A204.1 (cell line): ENCODE measurements at regions not wholly inside any gene's neighbourhood (a gene's known extent, or its start where the extent isn't known, plus 50 kb on each side); places are given as distances from the start of the nearest gene placed in this dataset.

ENCODE experiments used
- FAIRE-seq: peaks from 2 replicates; lab custom pipeline; 2012; peaks lifted over from hg19 to GRCh38; lab: Jason Lieb, UNC

DNA sequence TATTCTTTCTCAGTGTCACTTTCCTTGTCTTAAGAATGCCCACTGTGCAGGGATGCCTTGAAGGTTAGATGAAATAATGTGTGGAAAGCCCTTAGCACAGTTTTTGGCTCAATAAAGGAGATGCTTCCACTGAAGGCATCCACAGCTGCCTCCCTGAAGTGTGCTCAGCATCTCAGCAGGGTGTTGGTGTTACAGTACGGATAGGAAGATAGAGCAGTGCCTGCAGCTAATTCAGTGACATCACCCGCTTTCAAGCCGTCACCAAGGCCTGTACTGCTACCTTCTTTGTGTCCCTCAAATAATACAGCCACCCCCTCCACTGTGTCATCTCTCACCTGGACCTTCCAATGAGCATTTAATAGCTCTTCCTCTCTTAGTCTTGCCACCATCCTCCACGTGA is 59.0 kb downstream of the NDUFS5 start:
- FAIRE-seq: no peak

DNA sequence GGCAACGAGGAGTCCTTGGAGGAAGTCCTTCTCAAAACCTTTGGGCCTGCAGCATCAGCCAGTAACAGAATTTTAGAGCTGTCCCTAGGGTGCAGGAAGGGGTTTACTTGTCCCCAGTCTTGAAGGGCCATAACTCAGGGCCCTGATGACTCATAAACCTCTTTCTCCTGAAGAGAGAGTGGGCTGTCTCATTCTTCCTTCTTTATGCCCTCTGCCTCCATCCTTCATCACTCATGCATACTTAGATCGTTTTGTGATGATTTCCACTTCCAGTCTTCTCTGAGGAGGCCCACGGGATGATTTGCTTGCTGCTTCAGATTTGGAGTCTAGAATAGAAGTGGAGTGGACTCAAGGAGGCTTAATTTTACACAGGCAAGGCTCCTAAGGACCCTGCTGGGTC is 60.2 kb downstream of the NDUFS5 start:
- FAIRE-seq: no peak

DNA sequence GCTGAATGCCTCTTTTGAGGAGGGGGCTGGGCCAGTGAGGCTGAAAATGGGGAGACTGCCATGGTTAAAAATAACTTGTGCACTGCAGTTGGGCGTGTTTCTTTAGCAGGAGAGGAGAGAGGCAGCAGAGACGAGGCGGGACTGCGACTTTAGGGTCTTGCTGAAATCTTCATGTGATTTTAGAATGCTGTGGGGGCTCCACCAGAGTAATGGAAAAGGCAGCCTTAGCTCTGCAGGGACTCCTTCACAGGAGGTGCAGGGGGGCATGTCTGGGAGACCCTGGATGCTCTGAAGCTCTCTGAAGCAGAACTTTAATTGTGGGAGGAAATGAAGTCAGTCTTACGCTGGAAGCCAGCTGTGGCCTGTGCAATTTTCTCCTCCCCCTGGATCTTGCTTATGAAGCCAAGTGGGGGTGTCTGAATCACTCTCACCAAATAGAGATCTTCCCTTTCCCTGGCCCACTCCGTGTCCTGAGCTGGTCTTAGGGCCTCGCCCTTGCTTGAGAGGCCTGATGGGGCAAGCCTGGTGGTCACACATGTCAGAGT is 60.8 kb downstream of the NDUFS5 start:
- FAIRE-seq: no peak

DNA sequence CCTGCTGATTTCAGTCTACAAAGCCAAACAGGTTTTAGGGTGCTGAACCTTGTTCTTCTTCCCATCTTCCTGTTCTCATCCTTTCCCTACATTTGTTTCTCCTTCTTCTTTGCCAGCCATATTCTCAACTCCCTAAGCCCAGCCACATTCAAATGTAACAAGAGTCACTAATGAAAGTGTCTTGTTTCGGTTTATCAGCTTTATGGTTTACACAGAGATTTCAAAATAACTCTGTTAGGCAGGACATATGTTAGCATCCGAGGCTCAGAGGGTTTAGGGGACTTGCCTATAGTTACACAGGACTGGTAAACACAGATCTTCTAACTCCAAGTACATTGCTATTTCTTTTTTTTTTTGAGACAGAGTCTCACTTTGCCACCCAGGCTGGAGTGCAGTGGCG is 61.3 kb downstream of the NDUFS5 start:
- FAIRE-seq: no peak

DNA sequence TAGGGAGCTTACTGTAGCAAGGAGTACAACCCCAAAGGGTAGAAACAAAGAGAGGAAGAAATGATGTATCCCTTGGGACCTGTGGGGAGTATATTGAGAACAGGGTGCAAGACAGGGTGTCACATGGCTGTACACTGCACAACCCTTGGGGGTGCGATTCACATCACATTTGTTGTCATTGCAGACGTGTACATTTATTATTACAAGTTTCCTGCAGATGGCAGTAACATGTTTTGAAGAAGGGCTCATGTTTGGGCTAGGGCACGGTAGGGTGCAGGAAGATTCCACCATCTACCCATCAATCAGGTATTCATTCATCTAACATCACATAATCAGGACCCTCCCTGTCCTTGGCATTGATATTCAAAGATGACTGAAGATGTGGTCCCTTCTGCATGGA is 62.5 kb downstream of the NDUFS5 start:
- FAIRE-seq: no peak

DNA sequence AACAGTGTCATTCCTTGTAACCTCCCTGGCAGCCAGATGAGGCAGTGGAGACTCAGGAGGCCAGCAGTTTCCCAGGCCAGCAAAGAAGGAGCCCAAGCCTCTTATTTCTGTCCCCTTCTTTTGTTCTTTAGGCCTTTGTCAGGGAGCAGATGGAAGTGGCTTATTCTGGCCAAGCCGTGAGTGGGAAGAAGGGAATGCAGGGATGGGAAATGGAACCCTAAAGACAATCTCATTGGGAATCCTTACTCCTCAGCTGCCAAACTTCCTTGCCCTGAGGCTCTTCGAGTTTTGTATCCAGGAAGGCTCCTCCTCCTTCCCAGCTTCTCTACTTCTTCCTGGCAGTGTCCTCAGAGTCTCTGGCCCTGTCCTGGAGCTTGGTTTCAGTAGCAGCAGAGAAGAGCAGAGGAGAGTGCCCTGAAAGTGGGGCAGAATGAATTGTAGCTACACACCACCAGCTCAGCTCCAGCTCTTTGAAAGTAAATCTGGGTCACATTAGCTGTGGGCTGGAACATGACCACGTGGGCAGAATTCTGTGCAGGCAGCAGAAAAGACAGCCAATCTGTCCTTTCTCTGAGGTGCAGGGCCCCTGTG is 63.9 kb downstream of the NDUFS5 start:
- FAIRE-seq: no peak

DNA sequence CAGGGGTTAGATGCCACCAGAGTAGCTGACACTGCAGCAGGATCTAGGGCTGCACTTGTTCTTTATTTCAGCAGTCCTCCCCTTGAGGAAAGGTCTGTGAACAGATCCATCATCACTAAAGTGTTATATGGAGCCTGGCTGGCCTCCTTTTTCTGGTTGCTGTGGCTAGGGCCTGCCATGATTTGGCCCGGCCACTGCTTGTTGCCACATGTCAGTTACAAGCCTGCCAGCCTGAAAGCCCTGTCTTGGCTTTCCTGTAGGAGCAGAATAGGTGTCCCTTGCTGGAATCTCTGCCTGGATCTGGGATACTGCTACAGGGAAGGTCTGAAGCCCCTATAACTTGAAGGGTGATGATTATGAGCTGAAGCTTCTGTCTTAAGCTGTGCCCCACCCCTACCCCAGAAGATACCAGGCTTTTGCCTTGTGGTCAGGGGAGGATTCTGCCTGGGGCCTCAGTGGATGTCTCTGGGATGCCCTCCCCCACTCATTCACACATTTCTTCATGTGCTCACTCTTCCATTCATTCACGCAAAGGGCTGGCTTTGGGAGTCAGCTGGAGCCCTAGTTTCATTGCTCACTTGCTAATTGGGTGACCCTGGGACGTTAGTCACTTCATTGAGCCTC is 64.7 kb downstream of the NDUFS5 start:
- no peak for FAIRE-seq

DNA sequence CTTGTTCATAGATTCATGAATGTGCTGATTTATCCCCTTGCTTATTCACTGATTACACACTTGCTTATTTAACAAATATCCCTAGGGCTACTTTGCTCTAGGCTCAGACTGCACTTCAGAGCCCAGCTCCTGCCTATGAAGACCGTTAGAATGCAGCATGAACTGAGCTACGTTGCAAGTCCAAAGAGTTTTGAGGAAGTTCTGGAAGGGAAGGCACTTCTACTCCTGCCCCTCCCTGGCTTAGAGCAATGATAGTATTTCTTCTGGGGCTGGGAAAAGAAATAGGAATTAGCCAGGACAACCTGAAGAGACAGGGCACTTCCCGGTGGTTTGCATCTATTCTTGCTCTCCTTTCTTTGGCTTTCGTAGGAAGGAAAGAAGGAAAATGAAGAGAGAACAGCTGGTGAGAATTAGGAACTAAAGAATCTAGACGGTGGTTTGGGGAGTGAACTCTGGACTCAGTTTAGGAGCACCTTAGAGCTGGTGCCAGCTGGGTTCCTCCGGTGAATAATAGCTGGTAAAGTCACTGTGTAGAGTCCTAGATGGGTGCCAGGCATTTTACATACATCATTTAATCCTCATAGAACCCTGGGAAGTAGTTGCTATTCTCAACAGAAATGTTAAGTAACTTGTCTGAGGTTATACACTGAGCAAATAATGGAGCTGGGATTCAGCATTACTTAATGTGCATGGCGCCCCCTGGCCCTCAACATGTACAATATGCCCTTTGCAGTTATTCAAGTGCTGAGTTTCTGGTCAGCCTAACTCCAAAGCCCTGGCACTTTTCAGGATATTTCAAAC is 65.9 kb downstream of the NDUFS5 start:
- FAIRE-seq: peak; percentile 89

DNA sequence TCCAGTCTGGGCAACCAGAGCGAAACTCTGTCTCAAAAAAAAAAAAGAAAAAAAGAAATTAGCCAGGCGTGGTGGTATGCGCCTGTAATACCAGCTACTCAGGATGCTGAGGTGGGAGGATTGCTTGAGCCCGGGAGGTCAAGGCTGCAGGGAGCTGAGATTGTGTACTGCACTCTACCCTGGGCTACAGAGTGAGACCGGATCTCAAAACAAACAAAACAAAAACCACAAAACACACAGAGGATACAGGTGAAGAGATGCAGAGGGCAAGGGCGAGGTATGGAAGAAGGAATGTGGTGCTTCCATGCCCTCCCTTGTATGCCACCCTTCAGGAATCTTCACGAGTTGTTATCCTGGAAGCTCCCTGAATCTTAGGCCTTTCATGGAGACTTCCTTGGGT is 68.5 kb downstream of the NDUFS5 start:
- no peak for FAIRE-seq

DNA sequence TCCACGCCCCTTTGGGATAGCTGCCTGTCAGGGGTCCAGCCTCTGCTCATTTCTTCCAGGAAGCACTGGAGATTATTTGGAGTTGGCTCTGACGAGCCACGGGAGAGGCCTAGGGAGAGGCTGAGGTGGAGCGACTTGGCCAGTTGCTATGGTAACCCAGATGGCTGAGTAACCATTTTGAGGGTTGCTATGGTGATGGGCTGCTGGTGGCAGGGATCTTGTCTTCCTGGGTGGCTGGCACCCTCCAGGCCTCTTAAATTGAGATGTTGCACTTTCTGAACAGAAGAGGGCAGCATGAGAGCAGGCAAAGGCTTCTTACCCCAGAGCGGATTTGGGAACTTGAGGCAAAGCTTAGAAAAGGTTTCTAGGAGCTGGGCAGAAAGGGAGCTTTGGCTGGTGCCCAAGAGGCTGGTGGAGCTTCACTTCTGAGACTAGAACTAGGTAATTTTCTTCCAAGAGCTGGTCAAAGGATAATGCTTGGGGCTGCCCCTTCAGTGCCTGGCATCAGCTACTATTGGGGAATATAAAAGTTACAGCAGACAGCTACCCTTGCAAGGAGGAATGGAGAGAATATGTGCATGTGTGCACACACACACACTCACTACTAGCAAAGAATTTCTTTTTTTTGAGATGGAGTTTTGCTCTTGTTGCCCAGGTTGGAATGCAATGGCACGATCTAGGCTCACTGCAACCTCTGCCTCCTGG is 72.5 kb downstream of the NDUFS5 start:
- FAIRE-seq: peak; percentile 9

DNA sequence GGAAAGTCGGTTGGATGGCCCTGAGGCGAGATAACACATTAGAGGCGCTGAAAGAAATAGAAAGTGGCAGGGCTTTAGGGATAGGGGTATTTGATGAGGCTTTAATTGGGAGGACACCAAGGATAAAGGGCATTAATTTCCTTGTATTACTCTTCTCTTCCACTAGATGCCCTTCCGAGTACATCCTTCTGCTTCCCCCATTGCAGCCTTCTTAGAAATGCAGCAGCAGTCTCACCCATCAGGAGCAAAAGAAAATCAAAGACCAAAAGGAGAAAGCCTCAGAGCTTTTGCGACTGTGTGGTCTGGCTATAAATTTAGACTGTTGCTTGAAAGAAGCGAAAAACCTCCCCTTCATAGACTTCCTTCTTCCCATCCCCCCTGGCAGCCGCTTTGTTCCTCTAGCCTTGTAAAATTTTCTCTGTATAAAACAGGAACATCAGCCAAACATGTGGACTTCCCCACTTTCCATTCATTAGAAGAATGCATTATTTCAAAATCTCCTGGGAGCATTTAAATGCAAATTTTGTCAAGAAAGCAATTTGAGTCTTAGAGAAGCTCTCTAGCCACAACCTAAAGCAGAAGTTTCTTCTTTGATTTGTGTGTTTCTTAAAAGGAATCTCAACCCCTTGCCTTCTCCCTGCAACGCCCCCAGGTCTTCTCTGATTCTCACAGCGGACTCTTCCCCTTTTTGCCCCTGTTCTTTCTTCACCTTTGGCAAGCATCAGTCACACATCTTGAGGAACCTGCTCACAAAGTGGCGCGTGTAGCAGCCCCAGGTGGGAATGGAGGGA is 76.6 kb downstream of the NDUFS5 start:
- FAIRE-seq: peak; percentile 32

DNA sequence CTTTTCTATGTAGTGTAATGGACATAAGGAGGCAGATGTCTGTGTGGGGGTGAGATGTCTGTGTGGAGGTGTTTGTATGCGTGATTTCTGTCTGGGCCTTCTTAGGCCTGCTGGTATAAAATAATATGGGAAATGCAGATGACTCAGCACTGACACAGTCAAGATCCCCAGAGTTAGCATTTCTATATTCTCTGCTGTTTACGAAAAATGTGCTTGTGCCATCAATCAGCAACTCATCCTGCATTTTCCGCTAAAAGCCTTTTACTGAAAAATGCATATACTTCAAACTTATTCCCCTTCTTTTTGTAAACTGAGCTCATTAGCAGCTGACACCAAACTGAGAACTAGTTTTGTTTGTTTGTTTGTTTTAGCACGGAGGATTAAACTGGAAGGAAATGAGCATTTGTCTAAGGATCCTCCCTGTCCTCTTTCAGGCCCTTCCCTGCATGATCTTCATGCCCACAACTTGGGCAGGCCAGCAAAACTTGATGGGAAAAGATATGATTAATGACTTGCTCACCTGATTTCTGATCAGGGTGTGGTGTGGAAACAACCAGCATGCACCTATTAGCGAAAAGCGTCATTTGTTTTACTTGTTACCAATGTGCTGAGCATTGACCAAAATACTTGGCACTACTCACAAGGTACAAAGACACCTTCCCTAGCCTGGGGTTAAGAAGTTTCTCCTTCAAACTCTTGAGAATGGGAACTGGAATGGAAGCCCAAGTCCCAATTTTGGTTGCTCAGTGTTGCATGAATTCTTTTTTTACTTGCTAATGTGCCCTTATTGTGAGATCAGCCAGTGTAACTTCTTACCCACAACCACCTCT is 77.4 kb downstream of the NDUFS5 start:
- FAIRE-seq: no peak

DNA sequence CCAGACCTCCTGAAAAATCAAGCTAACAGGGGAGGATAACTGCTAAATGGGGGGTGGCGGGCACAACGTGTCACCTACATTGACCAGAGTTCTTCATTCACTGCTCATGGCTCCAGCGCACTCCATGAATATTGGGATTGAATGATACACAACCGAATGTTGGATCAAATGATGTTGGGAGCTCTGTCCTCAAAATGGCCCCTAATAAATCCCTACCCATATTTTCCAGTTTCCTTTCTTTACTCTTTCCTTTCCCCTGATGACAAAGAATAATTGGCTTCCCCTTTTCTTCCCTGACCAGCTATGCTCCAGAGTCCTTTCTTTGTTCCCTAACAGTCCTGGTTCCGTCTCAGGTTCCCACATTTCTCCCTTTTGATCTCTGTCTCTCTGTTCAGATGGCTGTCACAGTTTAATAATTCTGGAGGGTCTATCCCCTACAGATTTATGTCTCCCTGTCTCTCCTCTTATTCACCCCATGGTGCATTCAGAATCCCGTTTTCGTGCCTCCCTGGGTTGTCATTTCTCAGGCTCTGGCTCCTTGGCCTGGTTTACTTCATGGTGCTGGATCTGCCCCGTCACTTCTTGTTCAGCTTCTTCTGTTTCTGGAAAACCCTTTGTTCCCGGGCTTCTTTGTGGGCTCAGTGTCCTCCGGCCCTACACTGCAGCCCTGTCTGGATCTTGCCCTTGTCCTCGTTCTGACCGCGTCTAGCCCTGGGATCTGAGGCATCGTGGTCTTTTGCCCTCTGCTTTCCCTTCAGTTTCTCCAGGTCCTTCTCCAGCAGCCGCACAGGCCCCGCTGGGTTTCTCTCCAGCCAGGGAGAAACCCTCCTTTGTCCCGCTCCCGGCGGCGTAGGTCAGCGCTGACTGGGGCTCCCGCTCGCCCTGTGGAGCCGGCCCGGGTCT is 78.3 kb downstream of the NDUFS5 start:
- no peak for FAIRE-seq

DNA sequence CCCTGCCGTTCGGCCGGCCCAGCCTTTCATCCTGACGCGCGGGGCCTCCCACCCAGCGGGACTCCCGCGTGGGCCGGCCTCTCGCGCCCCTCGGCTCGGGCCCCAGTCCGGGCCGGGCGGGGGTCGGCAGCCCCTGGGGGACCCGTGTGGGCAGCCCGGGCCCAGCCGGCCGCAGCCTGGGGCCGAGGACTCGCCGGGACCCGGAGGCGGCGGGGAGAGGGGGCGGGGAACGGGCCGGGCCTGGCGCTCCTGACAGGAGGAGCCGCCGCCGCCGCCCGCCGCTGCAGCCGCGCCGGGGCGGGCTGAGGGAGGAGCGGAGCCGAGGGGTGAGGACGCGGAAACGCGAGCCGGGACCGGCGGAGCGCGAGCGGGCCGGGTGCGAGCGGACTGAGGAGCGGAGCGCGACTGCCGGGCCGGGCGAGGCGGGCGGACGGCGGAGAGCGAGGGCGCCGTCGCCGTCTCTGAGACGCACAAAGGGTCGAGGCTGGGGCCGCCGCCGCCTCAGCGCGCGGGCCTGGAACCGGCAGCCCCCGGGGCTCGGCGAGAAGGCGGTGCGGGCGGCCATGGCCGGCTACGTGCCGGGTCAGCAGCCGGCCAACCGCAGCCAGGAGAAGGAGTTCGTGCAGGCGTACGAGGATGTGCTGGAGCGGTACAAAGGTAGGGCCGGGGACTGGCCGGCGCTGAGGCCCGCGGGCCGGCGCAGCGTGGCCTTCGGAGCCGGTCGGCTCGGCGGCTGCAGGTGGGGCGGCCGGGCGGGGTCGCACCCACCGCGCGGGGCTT is 79.1 kb downstream of the NDUFS5 start:
- no peak for FAIRE-seq

DNA sequence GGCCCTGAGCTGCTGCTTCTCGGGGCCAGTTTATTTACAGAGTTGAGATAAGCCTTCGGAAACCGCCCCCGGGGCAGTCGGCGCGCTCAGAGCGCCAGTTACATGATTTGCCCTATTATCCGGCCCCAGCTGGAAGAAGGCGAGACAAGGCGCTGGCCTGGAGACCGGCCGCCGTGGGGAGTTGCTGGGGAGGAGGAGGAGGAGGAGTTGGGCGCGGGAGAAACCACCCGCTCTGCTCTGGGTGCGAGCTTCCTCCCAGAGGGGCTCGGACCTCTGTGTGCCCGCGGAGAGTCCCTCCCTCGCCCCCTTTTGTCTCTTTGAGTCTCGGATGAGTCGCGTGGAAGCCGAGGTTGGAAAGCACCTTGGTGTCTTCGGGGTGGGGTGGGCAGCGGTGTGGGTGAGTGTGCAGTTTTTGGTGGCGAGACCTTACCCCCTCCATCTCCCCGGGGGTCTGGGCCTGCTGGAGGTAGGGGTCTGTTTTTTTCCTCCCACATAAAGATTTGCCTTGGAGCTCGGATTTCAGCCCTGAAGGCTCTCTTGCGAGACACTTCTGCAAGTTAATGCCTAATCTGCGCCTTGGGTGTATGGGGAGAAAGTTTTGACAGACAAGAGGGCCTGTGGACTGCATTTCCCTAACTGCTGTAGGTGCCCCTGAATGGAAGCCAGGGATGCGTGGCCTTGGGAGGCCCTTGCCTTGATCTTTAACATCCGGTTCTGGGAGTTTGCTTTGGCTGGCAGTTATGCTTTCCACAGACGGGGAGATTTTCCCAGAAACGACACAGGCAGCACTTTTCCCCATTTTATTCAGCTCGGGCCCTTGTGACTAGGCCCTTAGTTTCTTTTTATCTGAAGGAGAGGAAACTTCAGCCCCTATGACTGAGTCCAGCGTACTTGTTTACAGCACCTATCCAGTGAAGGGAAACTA is 80.0 kb downstream of the NDUFS5 start:
- no peak for FAIRE-seq

DNA sequence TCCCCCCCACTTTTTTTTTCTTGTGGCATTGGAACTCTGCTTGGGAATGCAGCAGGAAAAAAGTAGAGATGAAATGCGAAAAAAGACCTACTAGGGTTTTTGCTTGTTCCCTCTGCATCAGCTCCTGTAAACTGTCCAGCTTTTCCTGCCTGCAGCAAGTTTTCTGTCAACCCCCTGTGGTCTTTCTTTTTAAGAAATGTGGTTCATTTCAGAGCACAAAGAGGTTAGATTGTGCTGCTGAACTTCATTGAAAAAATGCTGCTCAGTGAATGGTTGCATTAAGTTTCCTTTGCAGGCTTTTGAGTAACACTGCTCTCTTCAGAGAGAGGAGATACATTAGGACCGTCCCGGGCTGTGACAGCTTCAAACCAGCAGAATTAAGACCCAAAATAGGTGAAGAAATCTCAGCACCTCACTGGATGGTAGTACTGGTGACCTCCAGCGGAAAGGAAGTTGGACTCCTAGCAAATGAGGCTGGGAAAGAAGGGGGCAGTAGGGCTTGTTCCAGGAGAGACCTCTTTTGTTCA is 80.7 kb downstream of the NDUFS5 start:
- no peak for FAIRE-seq

DNA sequence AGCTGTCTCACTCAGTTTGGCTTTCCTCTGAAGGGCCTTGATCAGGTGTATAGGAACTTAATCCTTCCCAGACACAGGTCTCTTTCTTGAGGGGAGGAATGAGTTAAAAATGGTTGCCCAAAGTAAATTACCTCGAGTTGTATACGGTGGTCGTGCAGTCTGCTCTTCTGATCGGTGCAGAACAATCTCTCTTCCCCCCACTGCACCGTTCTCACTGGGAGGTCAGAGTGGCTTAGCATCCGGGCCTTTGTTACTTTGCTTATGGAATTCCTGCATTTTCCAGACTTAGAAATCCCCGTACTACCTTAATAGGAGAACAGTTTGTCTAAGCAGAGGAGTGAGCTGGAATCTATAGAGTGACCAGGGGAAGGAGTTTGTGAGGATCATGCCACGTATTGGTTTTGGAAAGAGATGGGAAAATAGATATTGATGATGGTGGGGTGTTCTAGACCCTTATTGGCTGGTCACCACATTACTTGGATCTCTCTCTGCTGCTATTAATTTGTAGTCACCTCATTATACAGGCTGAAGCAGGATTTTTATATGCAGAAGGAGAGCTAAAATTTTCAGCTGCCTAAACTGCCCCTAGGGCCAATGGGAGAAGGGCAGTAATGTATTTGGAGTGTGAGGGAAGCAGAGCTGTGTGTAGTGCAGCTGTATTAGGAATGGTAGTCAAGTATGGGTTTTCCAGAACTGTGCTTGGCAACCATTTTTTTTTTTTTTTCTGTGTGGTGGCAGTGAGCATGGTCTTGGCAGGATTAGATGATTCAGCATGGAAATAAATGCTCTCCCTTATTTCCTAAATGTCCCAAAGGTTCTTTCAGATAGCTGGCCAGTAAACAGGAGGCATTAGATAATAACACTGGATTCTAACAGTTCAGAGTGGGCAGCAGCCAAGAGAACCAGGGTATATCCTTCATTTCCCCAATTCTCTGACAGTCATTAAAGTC is 81.5 kb downstream of the NDUFS5 start:
- no peak for FAIRE-seq
